Neuron (in vitro differentiated cells): ENCODE measurements at regions not wholly inside any gene's neighbourhood (a gene's known extent, or its start where the extent isn't known, plus 50 kb on each side); places are given as distances from the start of the nearest gene placed in this dataset.
"Not testable (repeated sequence)": the region's sequence is repeated elsewhere in the genome, so short reads cannot be mapped to it uniquely, and the experiment has no call there.

Experiments
- H2AFZ ChIP-seq: one replicate; pipeline ENCODE4 v1.6.1; 2013; ENCODE audit warnings: low read depth, mild to moderate bottlenecking, inconsistent platforms, low read length, moderate library complexity
- H3K27me3 ChIP-seq: one replicate; pipeline ENCODE4 v1.6.1; 2013; ENCODE audit warnings: low read length; ENCODE audit not compliant: insufficient read depth
- H3K36me3 ChIP-seq: one replicate; pipeline ENCODE4 v1.6.1; 2013; ENCODE audit warnings: low read length; ENCODE audit not compliant: insufficient read depth
- H3K4me1 ChIP-seq: one replicate; pipeline ENCODE4 v1.6.1; 2013; ENCODE audit warnings: low read length; ENCODE audit not compliant: insufficient read depth
- H3K4me3 ChIP-seq: 2 replicates; pipeline ENCODE4 v1.5.1; 2013; ENCODE audit warnings: mild to moderate bottlenecking, low read length, moderate library complexity
- H3K9me3 ChIP-seq: one replicate; pipeline ENCODE4 v1.6.1; 2013; ENCODE audit warnings: low read length

- Histone ChIP-seq H3K27me3 (no peaks in the 10 kb centered on the region), H3K4me3 (no peak overlapping the region), H3K4me1 (no peaks in the 10 kb centered on the region), H3K9me3 (no peaks in the 10 kb centered on the region), H2AFZ (no peak overlapping the region), H3K36me3 (no peaks in the 10 kb centered on the region)
Observed at GRCh38 chr6:11467364-11467763, 70.2 kb upstream of the TMEM170B start.

- Histone ChIP-seq H3K36me3 (no peaks in the 10 kb centered on the region), H3K4me1 (no peaks in the 10 kb centered on the region), H3K9me3 (no peaks in the 10 kb centered on the region), H2AFZ (no peak overlapping the region), H3K4me3 (no peak overlapping the region), H3K27me3 (no peaks in the 10 kb centered on the region)
Observed at GRCh38 chr6:11463398-11463780, 74.2 kb upstream of the TMEM170B start.

DNA sequence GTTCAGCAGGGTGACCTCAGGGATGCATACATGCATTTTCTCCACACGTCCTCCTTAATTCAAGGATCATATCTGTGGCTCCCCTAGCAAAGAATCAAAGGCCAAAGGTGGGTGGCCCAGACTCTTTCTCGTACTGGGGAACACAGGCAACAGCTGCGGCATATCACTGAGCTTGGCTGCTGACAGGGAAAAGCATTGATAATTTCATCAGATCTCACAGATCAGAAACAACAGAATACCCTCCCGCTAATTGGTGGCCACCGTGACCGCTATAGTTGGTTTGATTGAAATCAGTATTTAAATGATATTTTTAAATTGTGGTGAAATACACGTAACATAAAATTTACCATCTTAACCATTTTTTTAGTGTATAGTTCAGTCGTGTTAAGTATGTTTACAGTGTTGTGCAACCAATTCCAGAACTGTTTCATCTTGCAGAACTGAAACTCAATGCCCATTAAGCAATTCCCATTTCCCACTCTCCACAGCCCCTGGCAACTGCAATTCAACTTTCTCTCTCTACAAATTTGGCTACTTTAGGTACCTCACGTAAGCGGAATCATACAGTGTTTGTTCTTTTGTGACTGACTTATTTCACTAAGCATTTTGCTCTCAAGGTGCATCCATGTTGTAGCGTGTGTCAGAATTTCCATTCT, 74.7 kb upstream of the TMEM170B start:
- Histone ChIP-seq H2AFZ (no peak overlapping the region), H3K36me3 (no peaks in the 10 kb centered on the region), H3K27me3 (no peaks in the 10 kb centered on the region), H3K4me3 (no peak overlapping the region), H3K4me1 (no peaks in the 10 kb centered on the region), H3K9me3 (no peaks in the 10 kb centered on the region)

DNA sequence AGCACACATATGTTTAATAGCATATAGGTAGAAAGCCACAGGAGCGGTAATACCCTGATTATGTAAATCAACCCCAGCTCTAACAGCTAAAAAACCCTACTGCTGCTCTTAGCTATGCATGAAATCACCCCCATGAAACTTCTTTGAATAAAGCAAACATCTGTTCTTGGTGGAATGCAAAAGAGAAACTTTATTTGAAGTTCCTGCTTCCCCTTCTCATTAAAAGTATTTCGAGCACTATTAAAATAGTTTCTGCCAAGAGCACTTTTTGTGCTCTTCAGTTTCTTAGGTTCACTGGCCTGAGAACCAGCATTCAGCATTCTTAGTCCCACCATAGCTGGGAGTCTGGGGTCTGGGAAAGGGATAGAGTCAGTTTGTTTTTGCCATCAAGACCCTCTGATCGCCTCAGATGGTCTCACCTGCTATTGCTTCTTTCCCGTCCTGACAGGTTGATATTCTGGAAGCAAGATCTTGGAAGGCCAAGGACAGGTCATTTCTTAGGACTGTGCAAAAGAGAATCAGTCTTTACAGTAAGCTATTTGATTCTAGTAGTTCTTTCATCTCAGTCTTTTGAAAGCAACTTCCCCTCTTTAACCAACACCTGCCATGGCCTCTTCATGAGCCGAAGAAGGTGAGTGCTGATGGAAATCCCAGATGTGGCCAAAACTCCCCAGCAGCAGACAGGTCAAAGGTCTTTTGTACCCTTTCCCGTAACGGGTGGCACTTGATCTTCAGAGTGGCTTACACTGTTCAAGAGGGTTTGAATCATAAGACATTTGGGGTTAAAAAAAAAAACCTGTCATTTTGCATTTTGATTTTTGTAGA, 76.5 kb upstream of the TMEM170B start:
- H3K27me3 ChIP-seq, result no peaks in the 10 kb centered on the region
- H3K9me3 ChIP-seq, result no peaks in the 10 kb centered on the region
- H3K4me1 ChIP-seq, result no peaks in the 10 kb centered on the region
- no peak overlapping the region for H3K4me3 ChIP-seq
- H2AFZ ChIP-seq, result no peak overlapping the region
- no peaks in the 10 kb centered on the region for H3K36me3 ChIP-seq

- H3K36me3 ChIP-seq, result no peaks in the 10 kb centered on the region
- H3K9me3 ChIP-seq, result no peaks in the 10 kb centered on the region
- H3K4me3 ChIP-seq, result no peak overlapping the region
- no peak overlapping the region for H2AFZ ChIP-seq
- no peaks in the 10 kb centered on the region for H3K4me1 ChIP-seq
- no peaks in the 10 kb centered on the region for H3K27me3 ChIP-seq
Observed at GRCh38 chr6:11460001-11460668, 77.4 kb upstream of the TMEM170B start.

GRCh38 chr6:11459079-11459610, 78.4 kb upstream of the TMEM170B start:
- Histone ChIP-seq H3K36me3 (no peaks in the 10 kb centered on the region), H3K4me3 (no peak overlapping the region), H2AFZ (no peak overlapping the region), H3K9me3 (no peaks in the 10 kb centered on the region), H3K27me3 (no peaks in the 10 kb centered on the region), H3K4me1 (no peaks in the 10 kb centered on the region)

GRCh38 chr6:11458509-11458908, 79.0 kb upstream of the TMEM170B start:
- Histone ChIP-seq H3K36me3 (no peaks in the 10 kb centered on the region), H3K27me3 (no peaks in the 10 kb centered on the region), H2AFZ (no peak overlapping the region), H3K4me1 (no peaks in the 10 kb centered on the region), H3K4me3 (no peak overlapping the region), H3K9me3 (no peaks in the 10 kb centered on the region)

GRCh38 chr6:11457422-11457821, 80.1 kb upstream of the TMEM170B start:
- H2AFZ ChIP-seq, H3K4me1 ChIP-seq, H3K36me3 ChIP-seq, H3K9me3 ChIP-seq, H3K4me3 ChIP-seq, H3K27me3 ChIP-seq: not testable (repeated sequence)

- not testable (repeated sequence) for H3K27me3 ChIP-seq, H3K9me3 ChIP-seq, H3K36me3 ChIP-seq, H2AFZ ChIP-seq, H3K4me3 ChIP-seq, H3K4me1 ChIP-seq
Observed at GRCh38 chr6:11452106-11452505, 85.4 kb upstream of the TMEM170B start.

DNA sequence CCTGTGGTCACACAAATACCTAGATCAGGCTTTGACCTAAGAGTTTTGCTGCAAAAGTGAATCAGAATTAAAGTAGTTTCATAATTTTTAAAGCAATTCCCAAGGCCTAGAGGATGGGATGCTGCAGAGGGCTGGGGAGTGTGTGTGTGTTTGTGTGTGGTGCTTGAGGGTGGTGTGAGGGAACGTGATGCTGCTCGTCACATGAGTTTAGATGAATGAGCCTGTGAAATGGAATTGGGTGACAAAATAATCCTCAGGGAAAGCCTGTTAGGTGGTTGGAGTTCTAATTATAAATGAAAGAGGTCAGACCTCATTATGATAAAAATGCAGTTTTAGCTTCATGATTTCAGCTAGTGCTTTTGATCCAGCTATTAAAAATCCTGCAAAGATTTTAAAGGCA, 87.5 kb upstream of the TMEM170B start:
- H2AFZ ChIP-seq, result no peak overlapping the region
- no peaks in the 10 kb centered on the region for H3K27me3 ChIP-seq
- H3K9me3 ChIP-seq, result no peaks in the 10 kb centered on the region
- no peak overlapping the region for H3K4me3 ChIP-seq
- H3K36me3 ChIP-seq, result no peaks in the 10 kb centered on the region
- no peaks in the 10 kb centered on the region for H3K4me1 ChIP-seq

DNA sequence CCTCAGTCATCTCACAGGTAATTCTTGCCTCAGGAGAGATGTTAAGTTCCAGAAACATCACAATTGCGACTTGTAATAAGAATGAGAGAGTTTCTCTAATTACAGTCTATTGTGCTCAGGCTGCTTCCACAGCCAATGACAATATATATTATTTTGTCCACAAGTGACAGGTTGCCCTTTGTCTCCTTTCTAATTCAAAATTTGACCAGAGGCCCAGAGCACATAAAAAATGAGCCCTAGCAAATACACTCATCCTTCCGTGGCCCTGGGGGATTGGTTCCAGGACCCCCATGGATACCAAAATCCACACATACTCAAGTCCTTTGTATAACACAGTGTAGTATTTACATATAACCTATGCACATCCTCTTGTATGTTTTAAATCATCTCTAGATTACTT, 88.1 kb upstream of the TMEM170B start:
- H3K4me3 ChIP-seq, result no peak overlapping the region
- no peaks in the 10 kb centered on the region for H3K36me3 ChIP-seq
- no peaks in the 10 kb centered on the region for H3K4me1 ChIP-seq
- no peaks in the 10 kb centered on the region for H3K9me3 ChIP-seq
- no peak overlapping the region for H2AFZ ChIP-seq
- no peaks in the 10 kb centered on the region for H3K27me3 ChIP-seq

- Histone ChIP-seq H3K27me3 (no peaks in the 10 kb centered on the region), H3K4me3 (no peak overlapping the region), H3K36me3 (no peaks in the 10 kb centered on the region), H3K9me3 (no peaks in the 10 kb centered on the region), H3K4me1 (no peaks in the 10 kb centered on the region), H2AFZ (no peak overlapping the region)
Observed at GRCh38 chr6:11448038-11448437, 89.5 kb upstream of the TMEM170B start.

DNA sequence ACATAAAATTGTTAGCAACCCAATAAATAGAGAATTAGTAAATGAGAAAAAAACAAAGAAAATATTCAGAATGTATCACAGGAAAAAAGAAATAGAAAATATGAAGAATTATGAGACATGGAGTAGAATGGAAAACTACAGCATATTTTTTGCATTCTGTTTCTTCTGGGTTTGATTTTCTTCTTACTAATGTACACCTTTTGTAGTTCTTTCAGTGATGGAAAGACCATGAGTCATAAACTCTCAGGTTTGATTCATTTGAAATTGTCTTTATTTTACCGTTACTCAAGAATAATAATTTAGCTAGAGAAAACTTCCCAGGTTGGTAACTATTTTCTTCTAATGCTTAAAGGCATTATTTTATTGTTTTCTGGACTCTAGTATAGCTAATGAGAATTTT, 90.3 kb upstream of the TMEM170B start:
- H2AFZ ChIP-seq, result no peak overlapping the region
- no peaks in the 10 kb centered on the region for H3K36me3 ChIP-seq
- no peaks in the 10 kb centered on the region for H3K9me3 ChIP-seq
- H3K4me1 ChIP-seq, result no peaks in the 10 kb centered on the region
- no peak overlapping the region for H3K4me3 ChIP-seq
- H3K27me3 ChIP-seq, result no peaks in the 10 kb centered on the region
